Right atrium auricular region (tissue), 2 donors: ENCODE measurements at regions not wholly inside any gene's neighbourhood (a gene's known extent, or its start where the extent isn't known, plus 50 kb on each side); places are given as distances from the start of the nearest gene placed in this dataset.

Source experiments
- DNase-seq: peaks from one replicate; pipeline ENCODE4 v3.0.0-alpha.2; 2019; ENCODE audit warnings: low spot score
- H3K27ac ChIP-seq, 2 donors: fragments of 200-600 bp; sonication (generic); 1 replicate in 1 of 2; 2 replicates in 1 of 2; pipeline ENCODE4 v1.5.1; 2016 to 2019
- H3K27me3 ChIP-seq, 2 donors: fragments of 200-600 bp; sonication (generic); one replicate each; pipeline versions ENCODE4 v1.5.1 to v1.6.0; 2017 to 2019
- H3K36me3 ChIP-seq: fragments of 200-600 bp; sonication (generic); one replicate; pipeline ENCODE4 v1.5.1; 2016
- H3K4me1 ChIP-seq, 2 donors: fragments of 200-600 bp; sonication (generic); one replicate each; pipeline versions ENCODE4 v1.5.1 to v1.6.0; 2017 to 2019
- H3K4me3 ChIP-seq, 2 donors: fragments of 200-600 bp; sonication (generic); 1 replicate in 1 of 2; 2 replicates in 1 of 2; pipeline ENCODE4 v1.5.1; 2017 to 2019; ENCODE audit warnings: mild to moderate bottlenecking in 1 of 2, moderate library complexity in 1 of 2
- H3K9me3 ChIP-seq, 2 donors: fragments of 200-600 bp; sonication (generic); one replicate each; pipeline ENCODE4 v1.5.1; 2019
- CTCF ChIP-seq, 2 donors: fragments of 200-600 bp; sonication (generic); IDR thresholded peaks; one replicate each; pipeline ENCODE4 v1.5.1; 2019; ENCODE audit warnings: antibody characterized with exemption in 2 of 2

GRCh38 chr2:107025291-107025857, 139.4 kb upstream of the ST6GAL2 start:
- no peak for TF ChIP-seq CTCF (IDR thresholded peaks at IDR 0.05)
- no peak overlapping the region for H3K27ac ChIP-seq
- H3K9me3 ChIP-seq = no peaks in the 10 kb centered on the region
- H3K27me3 ChIP-seq = no peaks in the 10 kb centered on the region
- no peak overlapping the region for H3K4me3 ChIP-seq
- no peak for DNase-seq
- H3K4me1 ChIP-seq = no peaks in the 10 kb centered on the region
- H3K36me3 ChIP-seq = no peaks in the 10 kb centered on the region

- no peaks in the 10 kb centered on the region for H3K36me3 ChIP-seq
- H3K9me3 ChIP-seq = no peaks in the 10 kb centered on the region
- H3K27me3 ChIP-seq = no peaks in the 10 kb centered on the region
- no peak for TF ChIP-seq CTCF (IDR thresholded peaks at IDR 0.05)
- H3K27ac ChIP-seq = no peak overlapping the region
- DNase-seq = no peak
- H3K4me1 ChIP-seq = no peaks in the 10 kb centered on the region
- H3K4me3 ChIP-seq = no peak overlapping the region
These were observed 140.0 kb upstream of the ST6GAL2 start for GRCh38 chr2:107025869-107026380.

- no peaks in the 10 kb centered on the region for H3K4me1 ChIP-seq
- no peak for TF ChIP-seq CTCF (IDR thresholded peaks at IDR 0.05)
- H3K4me3 ChIP-seq = no peak overlapping the region
- DNase-seq = no peak
- H3K27me3 ChIP-seq = no peaks in the 10 kb centered on the region
- H3K27ac ChIP-seq = no peak overlapping the region
- no peaks in the 10 kb centered on the region for H3K9me3 ChIP-seq
- no peaks in the 10 kb centered on the region for H3K36me3 ChIP-seq
These were observed 141.2 kb upstream of the ST6GAL2 start for GRCh38 chr2:107027205-107027604.

GRCh38 chr2:107027810-107028209, 141.8 kb upstream of the ST6GAL2 start:
- H3K4me1 ChIP-seq = no peaks in the 10 kb centered on the region
- no peaks in the 10 kb centered on the region for H3K27me3 ChIP-seq
- no peak overlapping the region for H3K4me3 ChIP-seq
- H3K9me3 ChIP-seq = no peaks in the 10 kb centered on the region
- no peak overlapping the region for H3K27ac ChIP-seq
- DNase-seq = no peak
- no peaks in the 10 kb centered on the region for H3K36me3 ChIP-seq
- no peak for TF ChIP-seq CTCF (IDR thresholded peaks at IDR 0.05)

- no peaks in the 10 kb centered on the region for H3K27me3 ChIP-seq
- H3K36me3 ChIP-seq = no peaks in the 10 kb centered on the region
- no peaks in the 10 kb centered on the region for H3K4me1 ChIP-seq
- DNase-seq = no peak
- no peaks in the 10 kb centered on the region for H3K9me3 ChIP-seq
- no peak for TF ChIP-seq CTCF (IDR thresholded peaks at IDR 0.05)
- H3K4me3 ChIP-seq = no peak overlapping the region
- H3K27ac ChIP-seq = no peak overlapping the region
These were observed 142.7 kb upstream of the ST6GAL2 start for GRCh38 chr2:107028661-107029060.

GRCh38 chr2:107036293-107036692, 150.3 kb upstream of the ST6GAL2 start:
- H3K4me1 ChIP-seq = no peaks in the 10 kb centered on the region
- no peak for DNase-seq

More at GRCh38 chr2:107036293-107036692, 150.3 kb upstream of the ST6GAL2 start:
- Histone ChIP-seq H3K27ac (no peak overlapping the region), H3K36me3 (no peaks in the 10 kb centered on the region), H3K27me3 (no peaks in the 10 kb centered on the region), H3K4me3 (no peak overlapping the region), H3K9me3 (peaks cover 0 to 8% of the 10 kb centered on the region in 2 donors)
- TF ChIP-seq CTCF (IDR thresholded peaks at IDR 0.05) = no peak
